HepG2 (cell line): ENCODE measurements at regions not wholly inside any gene's neighbourhood (a gene's known extent, or its start where the extent isn't known, plus 50 kb on each side); places are given as distances from the start of the nearest gene placed in this dataset.

Experiments used
- ATAC-seq: fragments of 200-7000 bp; cut with Tn5 transposase; 3 replicates; pipeline ENCODE4 v1.9.1; 2020; ENCODE audit warnings: mild to moderate bottlenecking, moderate library complexity
- BruUV-seq: library from RNA; stranded (reverse); fragments of 400-500 nt; replicated peaks from 2 replicates; lab custom pipeline; 2021; lab: Mats Ljungman, UMichigan
- CTCF ChIA-PET: fragments of 300-600 bp; formaldehyde crosslinking; extraction: SDS; loops from one replicate; lab custom pipeline; 2021; ENCODE audit warnings: low total read pairs, inconsistent platforms, low intra/inter-chr PET ratio; lab: Yijun Ruan, JAX
- POLR2A ChIA-PET: fragments of 350-600 bp; sonication (Branson Sonifier 250); formaldehyde crosslinking; loops from one replicate; lab custom pipeline; 2020; ENCODE audit warnings: antibody characterized with exemption, inconsistent platforms; lab: Yijun Ruan, JAX
- DNase-seq: peaks from one replicate; pipeline ENCODE4 v3.0.0-alpha.2; 2015; ENCODE audit warnings: low spot score
- FAIRE-seq: peaks from 3 replicates; lab custom pipeline; 2011; peaks lifted over from hg19 to GRCh38; lab: Jason Lieb, UNC
- H2AFZ ChIP-seq: one replicate; pipeline ENCODE4 v1.6.1; 2011; ENCODE audit warnings: low read length, inconsistent platforms
- H3K27ac ChIP-seq: fragments of 300-600 bp; 3 replicates; pipeline ENCODE4 v1.8.0; 2011; ENCODE audit warnings: mixed run types, mild to moderate bottlenecking, mixed read lengths, low read length, inconsistent platforms; ENCODE audit not compliant: insufficient read depth; ENCODE audit errors: extremely low read length
- H3K27me3 ChIP-seq, 2 experiments: fragments of 200-600 bp in 1 of 2; 2 replicates in 1 of 2; 3 replicates in 1 of 2; pipeline versions ENCODE4 v1.6.0 to v1.8.0; 2011; ENCODE audit warnings: low read length in 2 of 2, mild to moderate bottlenecking in 2 of 2, moderate library complexity in 2 of 2, inconsistent platforms in 1 of 2; ENCODE audit not compliant: insufficient read depth in 2 of 2, control insufficient read depth in 1 of 2
- H3K36me3 ChIP-seq, 2 experiments: fragments of 200-600 bp in 1 of 2; replicated peaks in 1 of 2; 2 replicates in 1 of 2; 3 replicates in 1 of 2; pipeline versions ENCODE4 v1.5.1 to v1.8.0; 2011; ENCODE audit warnings: low read length in 2 of 2, inconsistent platforms in 1 of 2; ENCODE audit not compliant: insufficient read depth in 2 of 2, control insufficient read depth in 1 of 2
- H3K4me1 ChIP-seq: 2 replicates; pipeline ENCODE4 v1.5.1; 2012; ENCODE audit warnings: low read length, inconsistent platforms; ENCODE audit not compliant: insufficient read depth
- H3K4me2 ChIP-seq: 2 replicates; pipeline ENCODE4 v1.6.0; 2011; ENCODE audit warnings: low read depth, low read length, inconsistent platforms
- H3K4me3 ChIP-seq, 3 experiments: fragments of 200-600 bp in 1 of 3; sonication (generic), shearing (Covaris generic) in 1 of 3; replicated peaks in 1 of 3; 2 replicates each; pipeline ENCODE4 v1.5.1; 2011 to 2016; ENCODE audit warnings: low read length in 3 of 3, inconsistent platforms in 2 of 3, low read depth in 2 of 3, mild to moderate bottlenecking in 2 of 3, control low read depth in 1 of 3, mixed read lengths in 1 of 3; ENCODE audit not compliant: insufficient read depth in 1 of 3
- H3K79me2 ChIP-seq: one replicate; pipeline ENCODE4 v1.6.1; 2011; ENCODE audit warnings: low read length, inconsistent platforms; ENCODE audit not compliant: insufficient read depth
- H3K9ac ChIP-seq: 2 replicates; pipeline ENCODE4 v1.6.0; 2011; ENCODE audit warnings: mild to moderate bottlenecking, low read depth, low read length, inconsistent platforms; ENCODE audit not compliant: insufficient read depth
- H3K9me3 ChIP-seq: 2 replicates; pipeline ENCODE4 v1.5.1; 2012; ENCODE audit warnings: mild to moderate bottlenecking, low read length
- H4K20me1 ChIP-seq: 2 replicates; pipeline ENCODE4 v1.6.0; 2011; ENCODE audit warnings: inconsistent platforms, mild to moderate bottlenecking, low read length, moderate library complexity; ENCODE audit not compliant: insufficient read depth
- FOXK1 ChIP-seq: sonication (generic); formaldehyde crosslinking; IDR thresholded peaks from 2 replicates; pipeline ENCODE4 v1.4.0; 2020; ENCODE audit warnings: low read depth, missing genetic modification reagents, borderline replicate concordance
- FUBP1 ChIP-seq: sonication (generic); formaldehyde crosslinking; IDR thresholded peaks from 2 replicates; pipeline ENCODE4 v1.5.1; 2020; ENCODE audit warnings: missing genetic modification reagents, mild to moderate bottlenecking, borderline replicate concordance
- HNRNPL ChIP-seq: fragments of 200-400 bp; formaldehyde crosslinking; IDR thresholded peaks from 2 replicates; pipeline ENCODE4 v1.6.1; 2017; ENCODE audit warnings: mild to moderate bottlenecking, low read depth, low read length
- ISX ChIP-seq: sonication (generic); formaldehyde crosslinking; conservative IDR thresholded peaks from 2 replicates; pipeline ENCODE4 v1.5.0; 2020; ENCODE audit warnings: missing genetic modification reagents
- MAFG ChIP-seq: sonication (generic); formaldehyde crosslinking; IDR thresholded peaks from 2 replicates; pipeline ENCODE4 v1.5.1; 2020; ENCODE audit warnings: mild to moderate bottlenecking, missing genetic modification reagents
- MTERF4 ChIP-seq: sonication (generic); formaldehyde crosslinking; IDR thresholded peaks from 2 replicates; pipeline ENCODE4 v1.8.0; 2023; ENCODE audit warnings: mild to moderate bottlenecking, missing genetic modification reagents
- NR2F1 ChIP-seq, 2 experiments: fragments of 450-650 bp in 1 of 2; formaldehyde crosslinking in 1 of 2; IDR thresholded peaks; 2 replicates each; pipeline versions ENCODE4 v1.5.0 to v1.6.1; 2016 to 2020; ENCODE audit warnings: mild to moderate bottlenecking in 1 of 2, missing compliant biosample characterization in 1 of 2, missing genetic modification reagents in 1 of 2, moderate library complexity in 1 of 2
- NR2F6 ChIP-seq, 2 experiments: IDR thresholded peaks; 2 replicates each; pipeline ENCODE4 v1.6.1; 2016; ENCODE audit warnings: antibody characterized with exemption in 1 of 2, mild to moderate bottlenecking in 1 of 2
- PAXIP1 ChIP-seq: sonication (generic); formaldehyde crosslinking; conservative IDR thresholded peaks from 2 replicates; pipeline ENCODE4 v1.4.0; 2020; ENCODE audit warnings: mild to moderate bottlenecking, missing genetic modification reagents, moderate library complexity
- PHF8 ChIP-seq: sonication (generic); formaldehyde crosslinking; IDR thresholded peaks from 2 replicates; pipeline ENCODE4 v1.5.0; 2020; ENCODE audit warnings: missing genetic modification reagents
- REXO4 ChIP-seq: sonication (generic); formaldehyde crosslinking; IDR thresholded peaks from 2 replicates; pipeline ENCODE4 v1.8.0; 2022; ENCODE audit warnings: missing genetic modification reagents, mild to moderate bottlenecking, borderline replicate concordance
- SALL2 ChIP-seq: sonication (generic); formaldehyde crosslinking; IDR thresholded peaks from 2 replicates; pipeline ENCODE4 v1.8.1; 2023; ENCODE audit warnings: mild to moderate bottlenecking, missing genetic modification reagents, inconsistent platforms
- TBP ChIP-seq: sonication (generic); formaldehyde crosslinking; IDR thresholded peaks from 2 replicates; pipeline ENCODE4 v1.5.0; 2020; ENCODE audit warnings: missing genetic modification reagents
- ZBTB2 ChIP-seq: sonication (generic); formaldehyde crosslinking; IDR thresholded peaks from 2 replicates; pipeline ENCODE4 v1.8.0; 2022; ENCODE audit warnings: low read depth, missing genetic modification reagents
- ZFP36L2 ChIP-seq: sonication (generic); formaldehyde crosslinking; IDR thresholded peaks from 2 replicates; pipeline ENCODE4 v1.4.0; 2020; ENCODE audit warnings: missing genetic modification reagents
- ZNF430 ChIP-seq: sonication (generic); formaldehyde crosslinking; IDR thresholded peaks from 2 replicates; pipeline ENCODE4 v1.9.0; 2021; ENCODE audit warnings: mild to moderate bottlenecking, missing genetic modification reagents
- WGBS: methylation state at CpG from one replicate; pipeline ENCODE4 v1.1.6; 2017; ENCODE audit warnings: low lambda C conversion rate; 5-methylcytosine and 5-hydroxymethylcytosine counted together
- in situ Hi-C: cut with HindIII; loops from 2 replicates; pipeline ENCODE4 v1.10.0; 2017; ENCODE audit warnings: low pct_unique_long_range_greater_than_20kb; ENCODE audit not compliant: extremely low pct_ligation_motif_present
- intact Hi-C: fragments of 100-400 bp; cut with micrococcal nuclease; formaldehyde crosslinking; loops from one replicate; pipeline ENCODE4 v1.10.0; 2022; ENCODE audit not compliant: unreplicated experiment

- TF ChIP-seq TBP (CRISPR knock-in tag) (no peak), HNRNPL (no peak), PHF8 (CRISPR knock-in tag) (no peak), PAXIP1 (no peak), FUBP1 (CRISPR knock-in tag) (no peak)
- TF ChIP-seq, all 625 proteins: peak for 0
Measured at GRCh38 chr1:188371295-188371806, 1542.6 kb downstream of the PLA2G4A start (continued).

GRCh38 chr1:188372821-188373220, 1544.1 kb downstream of the PLA2G4A start:
- H3K27me3 ChIP-seq = no peaks in the 10 kb centered on the region
- no peak overlapping the region for H3K9ac ChIP-seq
- no TSS peak for BruUV-seq
- H3K9me3 ChIP-seq = no peaks in the 10 kb centered on the region
- no peaks in the 10 kb centered on the region for H3K4me1 ChIP-seq
- H2AFZ ChIP-seq = no peak overlapping the region
- intact Hi-C loops = no loop called here
- DNase-seq = no peak
- ChIA-PET CTCF (no interaction called here), POLR2A (no interaction called here)
- ATAC-seq = no peak
- in situ Hi-C loops = no loop called here
- H3K4me3 ChIP-seq = no peak overlapping the region
- no peaks in the 10 kb centered on the region for H3K36me3 ChIP-seq
- H3K4me2 ChIP-seq = no peak overlapping the region
- no peaks in the 10 kb centered on the region for H4K20me1 ChIP-seq
- WGBS = 46% methylated on average over 2 of the region's 2 CpGs
- H3K79me2 ChIP-seq = no peaks in the 10 kb centered on the region
- no peak overlapping the region for H3K27ac ChIP-seq
- no peak for FAIRE-seq
- TF ChIP-seq ZBTB2 (CRISPR knock-in tag) = no peak
- TF ChIP-seq NR2F6 (IDR thresholded peaks at IDR 0.05) = no peak
- no peak for TF ChIP-seq NR2F6 (CRISPR knock-in tag; IDR thresholded peaks at IDR 0.05)
- TF ChIP-seq SALL2 (CRISPR knock-in tag) = no peak
- no peak for TF ChIP-seq MAFG
- no peak for TF ChIP-seq MTERF4 (CRISPR knock-in tag)
- TF ChIP-seq ZNF430 = no peak
- TF ChIP-seq ISX (CRISPR knock-in tag) = no peak
- no peak for TF ChIP-seq ZFP36L2 (CRISPR knock-in tag)
- no peak for TF ChIP-seq FOXK1 (CRISPR knock-in tag)
- TF ChIP-seq NR2F1 (CRISPR knock-in tag; IDR thresholded peaks at IDR 0.05) = no peak
- no peak for TF ChIP-seq REXO4
